ENCODE measurements at regions not wholly inside any gene's neighbourhood (a gene's known extent, or its start where the extent isn't known, plus 50 kb on each side); places are given as distances from the start of the nearest gene placed in this dataset.

DNA sequence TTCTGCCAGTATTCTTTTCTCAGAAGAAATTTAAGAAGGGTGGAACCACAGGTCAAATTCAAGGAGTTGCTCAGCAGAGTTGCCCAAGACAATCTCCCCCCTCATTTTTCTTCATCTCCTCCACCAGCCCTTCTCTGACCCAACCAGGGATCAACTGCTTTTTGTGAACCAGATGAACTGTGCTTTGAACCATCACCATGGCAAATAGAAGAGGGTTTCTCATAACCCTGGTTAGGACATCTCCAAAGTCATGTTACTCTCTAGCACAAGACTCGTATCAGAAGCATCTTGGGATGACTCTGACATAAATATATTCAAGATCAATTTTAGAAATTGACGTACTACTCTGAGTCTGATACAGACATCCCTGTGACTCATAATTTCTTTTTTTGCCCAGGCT is 130.7 kb downstream of the ALDH8A1 start:
- TF ChIP-seq, protein P1, sequence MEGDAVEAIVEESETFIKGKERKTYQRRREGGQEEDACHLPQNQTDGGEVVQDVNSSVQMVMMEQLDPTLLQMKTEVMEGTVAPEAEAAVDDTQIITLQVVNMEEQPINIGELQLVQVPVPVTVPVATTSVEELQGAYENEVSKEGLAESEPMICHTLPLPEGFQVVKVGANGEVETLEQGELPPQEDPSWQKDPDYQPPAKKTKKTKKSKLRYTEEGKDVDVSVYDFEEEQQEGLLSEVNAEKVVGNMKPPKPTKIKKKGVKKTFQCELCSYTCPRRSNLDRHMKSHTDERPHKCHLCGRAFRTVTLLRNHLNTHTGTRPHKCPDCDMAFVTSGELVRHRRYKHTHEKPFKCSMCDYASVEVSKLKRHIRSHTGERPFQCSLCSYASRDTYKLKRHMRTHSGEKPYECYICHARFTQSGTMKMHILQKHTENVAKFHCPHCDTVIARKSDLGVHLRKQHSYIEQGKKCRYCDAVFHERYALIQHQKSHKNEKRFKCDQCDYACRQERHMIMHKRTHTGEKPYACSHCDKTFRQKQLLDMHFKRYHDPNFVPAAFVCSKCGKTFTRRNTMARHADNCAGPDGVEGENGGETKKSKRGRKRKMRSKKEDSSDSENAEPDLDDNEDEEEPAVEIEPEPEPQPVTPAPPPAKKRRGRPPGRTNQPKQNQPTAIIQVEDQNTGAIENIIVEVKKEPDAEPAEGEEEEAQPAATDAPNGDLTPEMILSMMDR (conservative IDR thresholded peaks at IDR 0.05) = no peak
- no peak for TF ChIP-seq ZFX (IDR thresholded peaks at IDR 0.05)
